SK-N-SH treated with all-trans-retinoic acid at 6 μM for 48 hours (cell line): ENCODE measurements at regions not wholly inside any gene's neighbourhood (a gene's known extent, or its start where the extent isn't known, plus 50 kb on each side); places are given as distances from the start of the nearest gene placed in this dataset.

Source experiments
- ARNTL ChIP-seq: fragments of 450-650 bp; formaldehyde crosslinking; IDR thresholded peaks from 2 replicates; pipeline ENCODE4 v1.5.0; 2020; ENCODE audit warnings: low read depth, mild to moderate bottlenecking, moderate library complexity, borderline replicate concordance
- CSRNP3 ChIP-seq: fragments of 250-450 bp; sonication (Bioruptor Pico); IDR thresholded peaks from 2 replicates; pipeline ENCODE4 v1.5.1; 2021; ENCODE audit warnings: mild to moderate bottlenecking, moderate library complexity
- PATZ1 ChIP-seq: fragments of 250-450 bp; sonication (Bioruptor Pico); IDR thresholded peaks from 2 replicates; pipeline ENCODE4 v1.8.0; 2020; ENCODE audit warnings: mild to moderate bottlenecking, moderate library complexity, borderline replicate concordance
- RARB ChIP-seq: fragments of 250-450 bp; sonication (Bioruptor Pico); IDR thresholded peaks from 2 replicates; pipeline ENCODE4 v1.8.0; 2021; ENCODE audit warnings: mild to moderate bottlenecking, moderate library complexity
- TSHZ2 ChIP-seq: fragments of 250-450 bp; sonication (Bioruptor Pico); IDR thresholded peaks from 2 replicates; pipeline ENCODE4 v1.5.0; 2020; ENCODE audit warnings: mild to moderate bottlenecking, moderate library complexity
- ZNF565 ChIP-seq: fragments of 450-650 bp; formaldehyde crosslinking; conservative IDR thresholded peaks from 2 replicates; pipeline ENCODE4 v1.5.0; 2020; ENCODE audit warnings: low read depth, mild to moderate bottlenecking, moderate library complexity

- TF ChIP-seq ARNTL (CRISPR knock-in tag) (no peak), RARB (CRISPR knock-in tag) (no peak), CSRNP3 (no peak), PATZ1 (no peak), ZNF565 (CRISPR knock-in tag) (no peak), TSHZ2 (CRISPR knock-in tag) (no peak)
These were observed 134.8 kb upstream of the CTNNB1 start for GRCh38 chr3:41064526-41064925.
